ENCODE measurements at regions not wholly inside any gene's neighbourhood (a gene's known extent, or its start where the extent isn't known, plus 50 kb on each side); places are given as distances from the start of the nearest gene placed in this dataset.

GRCh38 chrX:42546800-42547199, 231.2 kb downstream of the PPP1R2C start:
- WGBS, 4 donors, result 56 to 97% (median 70%) methylated on average over 1 of the region's 1 CpG
- ATAC-seq (no peak), DNase-seq (no peak)
- Histone ChIP-seq H3K9me3 (no peaks in the 10 kb centered on the region), H3K27me3 (peaks cover 0 to 5% (median 0%) of the 10 kb centered on the region in 9 donors), H3K4me3 (no peak overlapping the region), H3K4me1 (no peaks in the 10 kb centered on the region), H3K36me3 (no peaks in the 10 kb centered on the region), H3K27ac (no peak overlapping the region)
- no peak for TF ChIP-seq CTCF (IDR thresholded peaks at IDR 0.05)
- no peak for TF ChIP-seq POLR2A (IDR thresholded peaks at IDR 0.05)
- intact Hi-C loops (cut with DNase I), result no loop called here

- Histone ChIP-seq H3K9me3 (no peaks in the 10 kb centered on the region), H3K36me3 (no peaks in the 10 kb centered on the region), H3K27me3 (peaks cover 0 to 5% (median 0%) of the 10 kb centered on the region in 9 donors), H3K27ac (no peak overlapping the region), H3K4me3 (no peak overlapping the region), H3K4me1 (no peaks in the 10 kb centered on the region)
- intact Hi-C loops (cut with DNase I), result no loop called here
- whole genome bisulfite sequencing, 4 donors, result 61 to 94% (median 79%) methylated on average over 2 of the region's 2 CpGs
- no peak for DNase-seq
- no peak for ATAC-seq
- TF ChIP-seq CTCF (IDR thresholded peaks at IDR 0.05), result no peak
- TF ChIP-seq POLR2A (IDR thresholded peaks at IDR 0.05), result no peak
These were observed 233.1 kb downstream of the PPP1R2C start for GRCh38 chrX:42544883-42545282.

- no peak for TF ChIP-seq POLR2A (IDR thresholded peaks at IDR 0.05)
- no peak for TF ChIP-seq CTCF (IDR thresholded peaks at IDR 0.05)
- no peak for ATAC-seq
- DNase-seq, result no peak
These were observed 236.4 kb downstream of the PPP1R2C start for GRCh38 chrX:42541554-42541953.

GRCh38 chrX:42540146-42540545, 237.8 kb downstream of the PPP1R2C start:
- TF ChIP-seq CTCF (IDR thresholded peaks at IDR 0.05) (no peak), POLR2A (IDR thresholded peaks at IDR 0.05) (no peak)
- DNase-seq (no peak), ATAC-seq (no peak)
- H3K4me3 ChIP-seq, result no peak overlapping the region
- H3K27me3 ChIP-seq, result no peaks in the 10 kb centered on the region
- no peaks in the 10 kb centered on the region for H3K4me1 ChIP-seq
- intact Hi-C loops (cut with DNase I), result no loop called here
- H3K9me3 ChIP-seq, result no peaks in the 10 kb centered on the region
- no peak overlapping the region for H3K27ac ChIP-seq
- no peaks in the 10 kb centered on the region for H3K36me3 ChIP-seq

More at GRCh38 chrX:42541554-42541953, 236.4 kb downstream of the PPP1R2C start:
- Histone ChIP-seq H3K4me3 (no peak overlapping the region), H3K9me3 (no peaks in the 10 kb centered on the region), H3K36me3 (no peaks in the 10 kb centered on the region), H3K27me3 (no peaks in the 10 kb centered on the region), H3K27ac (no peak overlapping the region), H3K4me1 (no peaks in the 10 kb centered on the region)
- intact Hi-C loops (cut with DNase I), result no loop called here

Data from heart left ventricle (tissue), 16 donors.